HEK293 (cell line): ENCODE measurements at regions not wholly inside any gene's neighbourhood (a gene's known extent, or its start where the extent isn't known, plus 50 kb on each side); places are given as distances from the start of the nearest gene placed in this dataset.
"Not testable (repeated sequence)": the region's sequence is repeated elsewhere in the genome, so short reads cannot be mapped to it uniquely, and the experiment has no call there.

Experiments
- CTCF ChIA-PET: fragments of 350-600 bp; formaldehyde crosslinking; extraction: SDS; loops from one replicate; lab custom pipeline; 2021; ENCODE audit warnings: antibody characterized with exemption; lab: Yijun Ruan, JAX
- POLR2A ChIA-PET: fragments of 300-600 bp; formaldehyde crosslinking; extraction: SDS; loops from one replicate; lab custom pipeline; 2020; ENCODE audit warnings: antibody characterized with exemption, inconsistent platforms; lab: Yijun Ruan, JAX
- H3K27ac ChIP-seq: fragments of 200-500 bp; sonication (Bioruptor generic); 2 replicates; pipeline ENCODE4 v1.5.1; 2014; ENCODE audit warnings: low read depth, low read length, control low read depth, inconsistent platforms; ENCODE audit errors: extremely low read depth
- H3K36me3 ChIP-seq, 2 experiments: fragments of 200-500 bp in 1 of 2; sonication (Bioruptor generic) in 1 of 2; 1 replicate in 1 of 2; 2 replicates in 1 of 2; pipeline ENCODE4 v1.5.1; 2014 to 2017; ENCODE audit warnings: inconsistent platforms in 2 of 2, low read length in 2 of 2; ENCODE audit not compliant: control insufficient read depth in 2 of 2, insufficient read depth in 1 of 2
- H3K4me1 ChIP-seq: fragments of 200-500 bp; sonication (Bioruptor generic); 2 replicates; pipeline ENCODE4 v1.5.1; 2014; ENCODE audit warnings: mild to moderate bottlenecking, low read length, inconsistent platforms; ENCODE audit not compliant: control insufficient read depth, insufficient read depth
- H3K4me3 ChIP-seq: 2 replicates; pipeline ENCODE4 v1.5.1; 2011; ENCODE audit warnings: low read depth, mild to moderate bottlenecking, control low read depth, low read length, moderate library complexity
- H3K9me3 ChIP-seq: fragments of 200-500 bp; sonication (Bioruptor generic); 2 replicates; pipeline ENCODE4 v1.5.1; 2014; ENCODE audit warnings: low read depth, low read length, inconsistent platforms; ENCODE audit not compliant: control insufficient read depth, insufficient read depth
- HIC1 ChIP-seq: fragments of 450-650 bp; formaldehyde crosslinking; IDR thresholded peaks from 2 replicates; pipeline ENCODE4 v1.5.1; 2016; ENCODE audit warnings: missing biosample characterization, missing genetic modification characterization
- KLF1 ChIP-seq: fragments of 450-650 bp; formaldehyde crosslinking; IDR thresholded peaks from 2 replicates; pipeline ENCODE4 v1.5.1; 2016; ENCODE audit warnings: missing biosample characterization, missing genetic modification characterization
- SP2 ChIP-seq: fragments of 450-650 bp; formaldehyde crosslinking; IDR thresholded peaks from 2 replicates; pipeline ENCODE4 v1.5.1; 2016; ENCODE audit warnings: missing biosample characterization, missing genetic modification characterization
- YY1 ChIP-seq: fragments of 450-650 bp; formaldehyde crosslinking; IDR thresholded peaks from 2 replicates; pipeline ENCODE4 v1.5.1; 2018; ENCODE audit warnings: missing biosample characterization, missing genetic modification characterization
- ZBTB21 ChIP-seq: fragments of 450-650 bp; formaldehyde crosslinking; IDR thresholded peaks from 2 replicates; pipeline ENCODE4 v1.5.1; 2017; ENCODE audit warnings: missing biosample characterization, missing genetic modification characterization
- ZFHX2 ChIP-seq: fragments of 450-650 bp; formaldehyde crosslinking; conservative IDR thresholded peaks from 2 replicates; pipeline ENCODE4 v1.5.1; 2016; ENCODE audit warnings: missing biosample characterization, missing genetic modification characterization
- ZNF155 ChIP-seq: fragments of 450-650 bp; formaldehyde crosslinking; IDR thresholded peaks from 2 replicates; pipeline ENCODE4 v1.5.1; 2016; ENCODE audit warnings: missing biosample characterization, missing genetic modification characterization
- ZNF174 ChIP-seq: fragments of 450-650 bp; formaldehyde crosslinking; IDR thresholded peaks from 2 replicates; pipeline ENCODE4 v1.5.0; 2017; ENCODE audit warnings: missing biosample characterization, mild to moderate bottlenecking, missing genetic modification characterization
- ZNF175 ChIP-seq: fragments of 450-650 bp; formaldehyde crosslinking; IDR thresholded peaks from 2 replicates; pipeline ENCODE4 v1.5.1; 2016; ENCODE audit warnings: missing biosample characterization, missing genetic modification characterization
- ZNF23 ChIP-seq: fragments of 450-650 bp; formaldehyde crosslinking; IDR thresholded peaks from 2 replicates; pipeline ENCODE4 v1.5.1; 2016; ENCODE audit warnings: missing biosample characterization, missing genetic modification characterization, borderline replicate concordance
- ZNF335 ChIP-seq: fragments of 450-650 bp; formaldehyde crosslinking; conservative IDR thresholded peaks from 2 replicates; pipeline ENCODE4 v1.5.1; 2016; ENCODE audit warnings: missing biosample characterization, missing genetic modification characterization
- ZNF366 ChIP-seq: fragments of 450-650 bp; formaldehyde crosslinking; conservative IDR thresholded peaks from 2 replicates; pipeline ENCODE4 v1.5.1; 2016; ENCODE audit warnings: missing biosample characterization, missing genetic modification characterization
- ZNF416 ChIP-seq: fragments of 450-650 bp; formaldehyde crosslinking; IDR thresholded peaks from 2 replicates; pipeline ENCODE4 v1.5.1; 2016; ENCODE audit warnings: missing biosample characterization, missing genetic modification characterization
- ZNF518A ChIP-seq: fragments of 450-650 bp; formaldehyde crosslinking; conservative IDR thresholded peaks from 2 replicates; pipeline ENCODE4 v1.5.1; 2016; ENCODE audit warnings: low read depth, missing biosample characterization, missing genetic modification characterization
- ZNF560 ChIP-seq: fragments of 450-650 bp; formaldehyde crosslinking; IDR thresholded peaks from 2 replicates; pipeline ENCODE4 v1.5.1; 2017; ENCODE audit warnings: missing biosample characterization, missing genetic modification characterization, borderline replicate concordance
- ZNF629 ChIP-seq: fragments of 450-650 bp; formaldehyde crosslinking; IDR thresholded peaks from 2 replicates; pipeline ENCODE4 v1.5.1; 2017; ENCODE audit warnings: missing biosample characterization, missing genetic modification characterization
- ZNF777 ChIP-seq: fragments of 450-650 bp; formaldehyde crosslinking; IDR thresholded peaks from 2 replicates; pipeline ENCODE4 v1.5.1; 2017; ENCODE audit warnings: missing biosample characterization, missing genetic modification characterization, borderline replicate concordance

- no peak for TF ChIP-seq HIC1
- no peak for TF ChIP-seq SP2 (tag by site-specific recombination)
- TF ChIP-seq ZNF777 (tag by site-specific recombination): no peak
- TF ChIP-seq ZNF366: no peak
- TF ChIP-seq ZBTB21 (tag by site-specific recombination): no peak
Observed at GRCh38 chr4:72864898-72865297, 204.6 kb downstream of the COX18 start (continued).

- H3K27ac ChIP-seq, CTCF ChIA-PET, H3K36me3 ChIP-seq, H3K9me3 ChIP-seq, H3K4me3 ChIP-seq, POLR2A ChIA-PET, H3K4me1 ChIP-seq: not testable (repeated sequence)
Observed at GRCh38 chr4:72864277-72864676, 205.2 kb downstream of the COX18 start.

- no peak overlapping the region for H3K27ac ChIP-seq
- no peaks in the 10 kb centered on the region for H3K4me1 ChIP-seq
- no peaks in the 10 kb centered on the region for H3K36me3 ChIP-seq
- no peak overlapping the region for H3K4me3 ChIP-seq
- TF ChIP-seq ZNF23 (tag by site-specific recombination) (no peak), YY1 (no peak), ZNF175 (tag by site-specific recombination) (no peak), ZNF335 (tag by site-specific recombination) (no peak), ZNF560 (tag by site-specific recombination) (no peak), ZNF174 (tag by site-specific recombination) (no peak), KLF1 (tag by site-specific recombination) (no peak), ZFHX2 (tag by site-specific recombination) (no peak), ZNF518A (tag by site-specific recombination) (no peak), ZNF629 (tag by site-specific recombination) (no peak), ZNF155 (no peak), ZNF416 (tag by site-specific recombination) (no peak)
- ChIA-PET POLR2A (no interaction called here), CTCF (no interaction called here)
- H3K9me3 ChIP-seq: no peaks in the 10 kb centered on the region
Observed at GRCh38 chr4:72860766-72861165, 208.8 kb downstream of the COX18 start.
